ENCODE measurements at regions not wholly inside any gene's neighbourhood (a gene's known extent, or its start where the extent isn't known, plus 50 kb on each side); places are given as distances from the start of the nearest gene placed in this dataset.

GRCh38 chrX:149073479-149073878 lies 431.6 kb downstream of the IDS start:
- TF ChIP-seq, protein P1, sequence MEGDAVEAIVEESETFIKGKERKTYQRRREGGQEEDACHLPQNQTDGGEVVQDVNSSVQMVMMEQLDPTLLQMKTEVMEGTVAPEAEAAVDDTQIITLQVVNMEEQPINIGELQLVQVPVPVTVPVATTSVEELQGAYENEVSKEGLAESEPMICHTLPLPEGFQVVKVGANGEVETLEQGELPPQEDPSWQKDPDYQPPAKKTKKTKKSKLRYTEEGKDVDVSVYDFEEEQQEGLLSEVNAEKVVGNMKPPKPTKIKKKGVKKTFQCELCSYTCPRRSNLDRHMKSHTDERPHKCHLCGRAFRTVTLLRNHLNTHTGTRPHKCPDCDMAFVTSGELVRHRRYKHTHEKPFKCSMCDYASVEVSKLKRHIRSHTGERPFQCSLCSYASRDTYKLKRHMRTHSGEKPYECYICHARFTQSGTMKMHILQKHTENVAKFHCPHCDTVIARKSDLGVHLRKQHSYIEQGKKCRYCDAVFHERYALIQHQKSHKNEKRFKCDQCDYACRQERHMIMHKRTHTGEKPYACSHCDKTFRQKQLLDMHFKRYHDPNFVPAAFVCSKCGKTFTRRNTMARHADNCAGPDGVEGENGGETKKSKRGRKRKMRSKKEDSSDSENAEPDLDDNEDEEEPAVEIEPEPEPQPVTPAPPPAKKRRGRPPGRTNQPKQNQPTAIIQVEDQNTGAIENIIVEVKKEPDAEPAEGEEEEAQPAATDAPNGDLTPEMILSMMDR (IDR thresholded peaks at IDR 0.05; ENCODE audit: low read length), result no peak
- TF ChIP-seq EZH2 (optimal IDR thresholded peaks at IDR 0.05; ENCODE audit: low read depth, low read length), result no peak
- TF ChIP-seq EZH2phosphoT487 (IDR thresholded peaks at IDR 0.05; ENCODE audit: low read length), result no peak
- Histone ChIP-seq H3K27me3 (replicated peaks; ENCODE audit: insufficient read depth, low read length) (no peaks in the 10 kb centered on the region), H3K9me3 (replicated peaks; ENCODE audit: insufficient read depth, low read length) (no peaks in the 10 kb centered on the region), H3K36me3 (replicated peaks; ENCODE audit: insufficient read depth, low read length) (no peaks in the 10 kb centered on the region), H4K20me1 (ENCODE audit: insufficient read depth, low read length) (no peaks in the 10 kb centered on the region), H3K9ac (ENCODE audit: low read length) (no peak overlapping the region), H3F3A (ENCODE audit: insufficient read depth, low read length) (no peaks in the 10 kb centered on the region), H3K9me2 (replicated peaks; ENCODE audit: insufficient read depth, low read length) (no peaks in the 10 kb centered on the region), H3K79me2 (ENCODE audit: low read length) (no peaks in the 10 kb centered on the region), H3K27ac (ENCODE audit: low read length) (no peak overlapping the region), H3K4me3 (ENCODE audit: low read length) (no peak overlapping the region), H2AFZ (ENCODE audit: low read length) (no peak overlapping the region), H3K4me1 (ENCODE audit: low read length) (peaks cover 9% of the 10 kb centered on the region; the same call in 1 of the 2 replicates), H3K4me2 (ENCODE audit: low read depth, low read length) (no peak overlapping the region)
- DNase-seq, result no peak

GRCh38 chrX:149069899-149070298 lies 435.2 kb downstream of the IDS start:
- no peak overlapping the region for H3K27ac ChIP-seq (ENCODE audit: low read length)
- no peaks in the 10 kb centered on the region for H3K79me2 ChIP-seq (ENCODE audit: low read length)
- no peaks in the 10 kb centered on the region for H3K36me3 ChIP-seq (replicated peaks; ENCODE audit: insufficient read depth, low read length)
- peaks cover 8% of the 10 kb centered on the region; the same call in 1 of the 2 replicates for H3K4me1 ChIP-seq (ENCODE audit: low read length)
- no peak overlapping the region for H2AFZ ChIP-seq (ENCODE audit: low read length)
- TF ChIP-seq EZH2phosphoT487 (IDR thresholded peaks at IDR 0.05; ENCODE audit: low read length), result no peak
- H3K9me2 ChIP-seq (replicated peaks; ENCODE audit: insufficient read depth, low read length), result no peaks in the 10 kb centered on the region
- no peak overlapping the region for H3K9ac ChIP-seq (ENCODE audit: low read length)
- no peak overlapping the region for H3K4me3 ChIP-seq (ENCODE audit: low read length)
- no peak overlapping the region for H3K4me2 ChIP-seq (ENCODE audit: low read depth, low read length)
- no peaks in the 10 kb centered on the region for H3F3A ChIP-seq (ENCODE audit: insufficient read depth, low read length)
- H4K20me1 ChIP-seq (ENCODE audit: insufficient read depth, low read length), result no peaks in the 10 kb centered on the region
- H3K27me3 ChIP-seq (replicated peaks; ENCODE audit: insufficient read depth, low read length), result no peaks in the 10 kb centered on the region
- H3K9me3 ChIP-seq (replicated peaks; ENCODE audit: insufficient read depth, low read length), result no peaks in the 10 kb centered on the region
- DNase-seq, result no peak

- Histone ChIP-seq H3K4me2 (ENCODE audit: low read depth, low read length) (no peak overlapping the region), H3K9me2 (replicated peaks; ENCODE audit: insufficient read depth, low read length) (no peaks in the 10 kb centered on the region), H2AFZ (ENCODE audit: low read length) (no peak overlapping the region), H4K20me1 (ENCODE audit: insufficient read depth, low read length) (no peaks in the 10 kb centered on the region), H3F3A (ENCODE audit: insufficient read depth, low read length) (no peaks in the 10 kb centered on the region), H3K79me2 (ENCODE audit: low read length) (no peaks in the 10 kb centered on the region), H3K9ac (ENCODE audit: low read length) (no peak overlapping the region), H3K27me3 (replicated peaks; ENCODE audit: insufficient read depth, low read length) (no peaks in the 10 kb centered on the region), H3K9me3 (replicated peaks; ENCODE audit: insufficient read depth, low read length) (no peaks in the 10 kb centered on the region), H3K4me1 (ENCODE audit: low read length) (no peaks in the 10 kb centered on the region), H3K27ac (ENCODE audit: low read length) (no peak overlapping the region), H3K4me3 (ENCODE audit: low read length) (no peak overlapping the region), H3K36me3 (replicated peaks; ENCODE audit: insufficient read depth, low read length) (no peaks in the 10 kb centered on the region)
- DNase-seq, result no peak
- TF ChIP-seq, protein P1 (IDR thresholded peaks at IDR 0.05; ENCODE audit: low read length), result no peak
- TF ChIP-seq EZH2phosphoT487 (IDR thresholded peaks at IDR 0.05; ENCODE audit: low read length) (no peak), EZH2 (optimal IDR thresholded peaks at IDR 0.05; ENCODE audit: low read depth, low read length) (no peak)
Observed at GRCh38 chrX:149060921-149061320, 444.2 kb downstream of the IDS start.

All from MM.1S (cell line).